Karpas-422 (cell line): ENCODE measurements at regions not wholly inside any gene's neighbourhood (a gene's known extent, or its start where the extent isn't known, plus 50 kb on each side); places are given as distances from the start of the nearest gene placed in this dataset.
"Not testable (repeated sequence)": the region's sequence is repeated elsewhere in the genome, so short reads cannot be mapped to it uniquely, and the experiment has no call there.

Source experiments
- DNase-seq: peaks from one replicate; pipeline ENCODE4 v3.0.0-alpha.2; 2015
- H2AFZ ChIP-seq: fragments of 200-600 bp; sonication (generic); 2 replicates; pipeline ENCODE4 v1.6.1; 2014; ENCODE audit warnings: antibody characterized with exemption, low read length, mixed read lengths
- H3K27ac ChIP-seq: fragments of 200-600 bp; sonication (generic); 2 replicates; pipeline ENCODE4 v1.5.1; 2014; ENCODE audit warnings: mild to moderate bottlenecking, low read length, moderate library complexity
- H3K27me3 ChIP-seq: fragments of 200-600 bp; sonication (generic); 2 replicates; pipeline ENCODE4 v1.6.1; 2014; ENCODE audit warnings: low read length, mixed read lengths
- H3K36me3 ChIP-seq: fragments of 200-600 bp; sonication (generic); 2 replicates; pipeline ENCODE4 v1.6.1; 2014; ENCODE audit warnings: low read length, mixed read lengths; ENCODE audit not compliant: insufficient read depth
- H3K4me1 ChIP-seq: fragments of 200-600 bp; sonication (generic); 2 replicates; pipeline ENCODE4 v1.6.1; 2014; ENCODE audit warnings: mild to moderate bottlenecking, low read length, mixed read lengths
- H3K4me2 ChIP-seq: fragments of 200-600 bp; sonication (generic); 2 replicates; pipeline ENCODE4 v1.6.1; 2014; ENCODE audit warnings: low read length, low read depth, mild to moderate bottlenecking; ENCODE audit not compliant: poor library complexity, severe bottlenecking
- H3K4me3 ChIP-seq: fragments of 200-600 bp; sonication (generic); 2 replicates; pipeline ENCODE4 v1.5.1; 2014; ENCODE audit warnings: mild to moderate bottlenecking, antibody characterized with exemption, low read length, mixed read lengths
- H3K79me2 ChIP-seq: fragments of 200-600 bp; sonication (generic); 2 replicates; pipeline ENCODE4 v1.6.1; 2014; ENCODE audit warnings: mild to moderate bottlenecking, low read length, mixed read lengths
- H3K9ac ChIP-seq: fragments of 200-600 bp; sonication (generic); 2 replicates; pipeline ENCODE4 v1.6.0; 2014; ENCODE audit warnings: low read length
- H3K9me2 ChIP-seq: fragments of 200-600 bp; sonication (generic), shearing (Covaris generic); replicated peaks from 2 replicates; pipeline ENCODE4 v1.6.0; 2014; ENCODE audit warnings: mild to moderate bottlenecking, low read length, moderate library complexity; ENCODE audit not compliant: insufficient read depth
- H3K9me3 ChIP-seq: fragments of 300-700, 200-600 bp; sonication (generic); 2 replicates; pipeline ENCODE4 v1.6.1; 2014; ENCODE audit warnings: low read length, mixed read lengths
- H4K20me1 ChIP-seq: fragments of 200-600 bp; sonication (generic); 2 replicates; pipeline ENCODE4 v1.6.1; 2014; ENCODE audit warnings: mild to moderate bottlenecking, antibody characterized with exemption, low read length, low read depth; ENCODE audit not compliant: insufficient read depth

DNA sequence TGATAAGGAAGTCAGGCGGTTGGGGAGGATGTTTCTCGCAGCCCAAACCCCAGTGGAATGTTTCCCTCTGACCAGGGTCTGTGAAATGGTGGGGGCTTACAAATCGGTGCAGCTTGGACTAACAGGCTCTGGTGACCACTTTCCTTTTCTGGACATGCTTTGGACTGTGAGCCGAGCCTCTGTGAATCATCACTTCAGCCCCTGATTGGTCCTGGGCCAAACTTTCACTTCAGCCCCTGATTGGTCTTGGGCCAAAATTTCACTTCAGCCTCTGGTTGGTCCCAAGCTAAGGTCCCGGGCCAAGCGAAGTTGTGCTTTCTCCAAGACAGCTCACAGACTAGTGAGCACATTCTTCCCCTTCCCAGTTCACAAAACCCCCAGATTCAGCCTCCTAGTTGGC is 223.7 kb upstream of the ANKRD20A1 start:
- H2AFZ ChIP-seq, H3K9ac ChIP-seq, H3K79me2 ChIP-seq, H3K4me2 ChIP-seq, H3K4me1 ChIP-seq, H3K4me3 ChIP-seq, H3K36me3 ChIP-seq, H3K9me2 ChIP-seq, DNase-seq, H3K27me3 ChIP-seq, H3K27ac ChIP-seq, H4K20me1 ChIP-seq, H3K9me3 ChIP-seq: not testable (repeated sequence)

DNA sequence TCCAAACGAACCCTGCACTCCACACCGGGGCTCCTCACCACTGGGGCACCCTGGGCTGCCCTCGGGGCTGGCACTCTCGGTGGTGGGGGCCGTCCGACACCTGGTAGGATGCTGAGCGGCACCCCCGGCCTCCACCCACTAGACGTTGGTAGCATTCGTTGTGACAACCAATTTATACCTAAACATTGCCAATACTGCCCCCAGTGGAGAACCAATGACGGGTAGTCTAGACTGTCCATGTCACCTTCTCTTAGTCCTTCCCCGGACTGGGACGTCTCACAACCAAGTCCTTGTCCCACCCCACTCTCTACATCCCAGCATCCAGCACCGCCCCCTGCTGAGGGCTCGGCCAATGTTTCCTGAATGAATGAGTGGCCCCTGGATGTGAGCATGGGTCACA is 246.8 kb upstream of the ANKRD20A1 start:
- H3K4me2 ChIP-seq, H3K9me2 ChIP-seq, H3K27me3 ChIP-seq, H3K79me2 ChIP-seq, H3K36me3 ChIP-seq, H3K4me1 ChIP-seq, H3K9me3 ChIP-seq, H3K27ac ChIP-seq, H3K4me3 ChIP-seq, H2AFZ ChIP-seq, H4K20me1 ChIP-seq, H3K9ac ChIP-seq: not testable (repeated sequence)
- peak; percentile 25 for DNase-seq

DNA sequence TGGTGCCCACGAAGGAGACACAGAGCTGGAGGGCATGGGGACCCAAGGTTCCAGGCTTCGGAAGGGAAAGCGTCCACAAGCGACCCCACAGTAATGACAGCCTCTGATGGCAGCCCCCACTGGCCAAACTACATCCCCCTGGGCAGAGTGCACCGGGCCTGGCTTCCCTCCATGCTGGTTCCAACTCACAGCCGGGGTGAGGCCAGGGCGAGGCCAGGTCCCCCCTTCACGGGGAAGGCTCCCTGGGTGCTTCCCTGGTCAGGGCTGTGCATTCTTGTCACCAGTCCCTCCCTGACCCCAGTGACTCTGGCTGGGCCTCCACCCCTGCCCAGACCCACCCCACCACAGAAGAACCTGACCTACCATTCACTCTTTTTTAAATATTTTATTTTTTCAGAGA is 248.9 kb upstream of the ANKRD20A1 start:
- not testable (repeated sequence) for H3K9ac ChIP-seq, H3K4me2 ChIP-seq, H3K9me3 ChIP-seq, H3K36me3 ChIP-seq, H3K27ac ChIP-seq, H2AFZ ChIP-seq, H3K27me3 ChIP-seq, DNase-seq, H3K4me3 ChIP-seq, H3K9me2 ChIP-seq, H3K4me1 ChIP-seq, H3K79me2 ChIP-seq, H4K20me1 ChIP-seq

DNA sequence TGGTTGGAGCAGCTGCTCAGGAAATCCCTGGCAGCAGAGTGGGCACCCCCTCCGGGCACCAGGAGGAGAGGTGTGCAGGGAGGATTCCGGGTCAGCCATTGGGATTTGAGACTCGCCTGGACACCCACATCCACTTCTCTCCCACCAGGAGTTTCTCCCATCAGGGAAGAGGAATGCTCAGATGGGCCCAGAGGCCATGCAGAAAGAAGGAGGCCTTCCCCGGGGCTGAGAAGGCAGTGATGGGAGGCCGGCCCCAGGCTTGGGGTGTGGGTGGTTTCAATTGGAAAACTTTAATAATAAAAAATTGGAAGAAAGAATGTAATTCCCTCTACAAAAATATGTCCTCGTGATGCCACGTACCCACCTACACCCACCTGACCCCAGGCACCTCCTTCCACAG is 249.3 kb upstream of the ANKRD20A1 start:
- DNase-seq, H3K27ac ChIP-seq, H3K9me2 ChIP-seq, H3K9ac ChIP-seq, H3K9me3 ChIP-seq, H3K4me3 ChIP-seq, H3K4me1 ChIP-seq, H4K20me1 ChIP-seq, H3K27me3 ChIP-seq, H2AFZ ChIP-seq, H3K79me2 ChIP-seq, H3K4me2 ChIP-seq, H3K36me3 ChIP-seq: not testable (repeated sequence)

DNA sequence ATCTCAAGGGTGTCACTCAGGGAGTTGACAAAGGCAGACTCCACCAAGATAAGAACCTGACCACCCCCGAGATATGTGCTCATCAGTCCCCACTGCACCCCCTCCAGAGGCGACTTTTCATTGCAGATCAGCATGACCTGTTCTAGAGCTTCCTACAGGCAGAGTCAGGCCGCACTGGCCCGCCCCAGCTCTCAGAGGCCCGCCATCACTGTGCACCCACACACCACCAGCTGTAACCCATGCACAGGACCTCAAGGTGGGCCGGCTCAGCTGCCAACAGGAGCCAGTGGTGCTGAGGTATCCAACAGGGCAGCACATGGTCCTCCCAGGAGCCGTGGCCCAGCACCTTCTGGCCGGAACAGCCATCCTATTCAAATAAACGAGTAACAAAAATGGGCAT is 253.6 kb upstream of the ANKRD20A1 start:
- not testable (repeated sequence) for H3K4me3 ChIP-seq, H3K9me2 ChIP-seq, H3K27ac ChIP-seq, H3K4me2 ChIP-seq, H3K4me1 ChIP-seq, H2AFZ ChIP-seq, H3K27me3 ChIP-seq, H3K79me2 ChIP-seq, H3K36me3 ChIP-seq, DNase-seq, H3K9ac ChIP-seq, H3K9me3 ChIP-seq, H4K20me1 ChIP-seq

DNA sequence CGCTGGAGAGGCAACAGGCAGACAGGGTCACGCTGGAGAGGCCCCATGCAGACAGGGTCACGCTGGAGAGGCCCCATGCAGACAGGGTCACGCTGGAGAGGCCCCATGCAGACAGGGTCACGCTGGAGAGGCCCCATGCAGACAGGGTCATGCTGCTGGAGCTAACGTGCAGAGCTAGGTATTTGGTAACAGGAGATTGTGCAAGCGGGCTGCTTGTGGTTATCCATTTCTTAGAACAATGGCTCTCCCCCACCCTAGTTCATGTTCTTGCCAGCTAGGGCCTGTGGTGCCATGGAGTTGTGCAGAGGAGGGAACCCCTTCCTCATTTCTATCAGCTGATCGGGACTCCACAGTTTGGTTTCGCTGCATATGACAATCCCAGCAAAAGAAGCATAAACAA is 255.1 kb upstream of the ANKRD20A1 start:
- not testable (repeated sequence) for H3K36me3 ChIP-seq, H3K4me2 ChIP-seq, H3K9me3 ChIP-seq, H3K79me2 ChIP-seq, H3K9me2 ChIP-seq, H3K4me3 ChIP-seq, H2AFZ ChIP-seq, H3K27ac ChIP-seq, H4K20me1 ChIP-seq, H3K27me3 ChIP-seq, H3K9ac ChIP-seq, H3K4me1 ChIP-seq, DNase-seq

DNA sequence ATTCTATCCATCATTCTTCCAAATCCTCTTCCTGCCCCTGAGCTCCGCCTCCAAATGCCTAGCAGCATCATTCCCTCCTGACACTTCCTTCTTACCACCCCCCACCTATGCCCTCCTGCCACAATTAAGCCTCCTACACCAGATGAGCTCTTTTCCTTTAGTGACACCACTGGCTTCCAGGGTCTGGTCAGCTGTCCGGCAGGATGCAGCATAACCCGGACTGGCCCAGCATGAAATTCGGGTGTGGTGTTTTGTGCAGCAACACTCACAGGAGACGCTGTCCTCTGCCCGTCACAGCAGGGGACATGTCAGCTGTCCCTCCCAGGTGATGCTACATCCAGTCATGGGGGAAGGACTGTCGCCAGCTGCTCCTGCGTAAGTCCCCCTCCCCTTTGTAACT is 266.3 kb upstream of the ANKRD20A1 start:
- H3K79me2 ChIP-seq, H2AFZ ChIP-seq, H3K9me2 ChIP-seq, DNase-seq, H3K27ac ChIP-seq, H3K9ac ChIP-seq, H3K4me2 ChIP-seq, H3K4me1 ChIP-seq, H3K9me3 ChIP-seq, H3K27me3 ChIP-seq, H3K4me3 ChIP-seq, H4K20me1 ChIP-seq, H3K36me3 ChIP-seq: not testable (repeated sequence)

DNA sequence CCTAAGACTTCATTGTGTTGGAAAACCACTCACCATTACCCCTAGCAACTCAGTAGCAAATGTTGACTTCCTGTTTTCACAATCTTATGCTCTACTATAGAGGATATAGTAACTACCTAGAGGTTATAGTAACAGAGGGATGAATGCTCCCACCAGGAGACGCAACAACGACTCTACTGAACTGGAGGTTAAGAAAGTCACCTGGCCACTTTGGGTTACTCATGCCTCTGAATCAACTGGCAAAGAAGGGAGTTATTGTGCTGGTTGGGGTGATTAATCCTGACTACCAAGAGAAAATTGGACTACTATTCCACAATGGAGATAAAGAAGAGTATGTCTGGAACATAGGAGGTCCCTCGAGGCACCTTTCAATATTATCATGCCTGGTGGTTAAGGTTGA is 302.9 kb upstream of the ANKRD20A1 start:
- not testable (repeated sequence) for H3K9me2 ChIP-seq, H3K4me3 ChIP-seq, H2AFZ ChIP-seq, H3K4me2 ChIP-seq, H3K4me1 ChIP-seq, DNase-seq, H3K79me2 ChIP-seq, H3K9me3 ChIP-seq, H3K27me3 ChIP-seq, H3K27ac ChIP-seq, H4K20me1 ChIP-seq, H3K9ac ChIP-seq, H3K36me3 ChIP-seq

DNA sequence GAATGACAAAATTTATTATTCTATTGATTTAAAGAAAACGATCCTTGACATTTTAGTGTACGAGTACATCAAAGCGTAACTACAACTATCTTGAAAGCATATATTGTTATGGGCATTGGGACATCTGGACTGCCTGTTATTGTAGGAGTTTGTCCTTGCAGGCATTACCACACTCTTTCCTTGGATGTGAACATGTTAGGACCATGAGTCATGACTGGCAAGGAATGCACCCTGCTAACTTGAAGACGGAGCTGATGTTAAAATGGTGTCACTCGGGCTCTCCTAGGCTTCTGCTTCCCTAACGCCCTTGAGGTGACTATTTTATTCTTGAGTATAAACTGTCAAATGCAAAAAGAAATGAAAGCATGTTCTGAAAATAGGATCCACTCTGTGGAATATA is 308.7 kb upstream of the ANKRD20A1 start:
- H3K9me3 ChIP-seq, H3K4me2 ChIP-seq, H2AFZ ChIP-seq, H3K36me3 ChIP-seq, H3K27ac ChIP-seq, H3K4me3 ChIP-seq, H3K9me2 ChIP-seq, DNase-seq, H3K4me1 ChIP-seq, H3K27me3 ChIP-seq, H3K9ac ChIP-seq, H3K79me2 ChIP-seq, H4K20me1 ChIP-seq: not testable (repeated sequence)
